H9 (cell line): ENCODE measurements at regions not wholly inside any gene's neighbourhood (a gene's known extent, or its start where the extent isn't known, plus 50 kb on each side); places are given as distances from the start of the nearest gene placed in this dataset.

Experiments
- DNase-seq: peaks from one replicate; pipeline ENCODE4 v3.0.0-alpha.2; 2017
- H2AFZ ChIP-seq: one replicate; pipeline ENCODE4 v1.6.1; 2013; ENCODE audit warnings: mild to moderate bottlenecking, low read length, control low read depth, moderate library complexity
- H2AK5ac ChIP-seq: 2 replicates; pipeline ENCODE4 v1.6.1; 2013; ENCODE audit warnings: low read length, control low read depth, mixed read lengths; ENCODE audit not compliant: insufficient read length
- H2BK120ac ChIP-seq: one replicate; pipeline ENCODE4 v1.6.1; 2013; ENCODE audit warnings: low read depth, mild to moderate bottlenecking, low read length, control low read depth, inconsistent platforms; ENCODE audit not compliant: poor library complexity, severe bottlenecking
- H2BK12ac ChIP-seq: 2 replicates; pipeline ENCODE4 v1.6.1; 2013; ENCODE audit warnings: low read length, control low read depth, mixed read lengths, low read depth; ENCODE audit not compliant: insufficient read length
- H2BK15ac ChIP-seq: 2 replicates; pipeline ENCODE4 v1.6.1; 2013; ENCODE audit warnings: low read depth, low read length, control low read depth
- H2BK20ac ChIP-seq: one replicate; pipeline ENCODE4 v1.6.1; 2013; ENCODE audit warnings: low read depth, mild to moderate bottlenecking, low read length, control low read depth, inconsistent platforms; ENCODE audit not compliant: poor library complexity, severe bottlenecking
- H2BK5ac ChIP-seq: 2 replicates; pipeline ENCODE4 v1.6.1; 2013; ENCODE audit warnings: low read length, control low read depth, mixed read lengths; ENCODE audit not compliant: insufficient read length
- H3K14ac ChIP-seq: 2 replicates; pipeline ENCODE4 v1.6.1; 2013; ENCODE audit warnings: low read length, control low read depth; ENCODE audit not compliant: insufficient read depth
- H3K18ac ChIP-seq: 2 replicates; pipeline ENCODE4 v1.6.1; 2013; ENCODE audit warnings: low read depth, mild to moderate bottlenecking, mixed read lengths, low read length, control low read depth; ENCODE audit not compliant: insufficient read length
- H3K23ac ChIP-seq: 2 replicates; pipeline ENCODE4 v1.6.1; 2013; ENCODE audit warnings: low read length, control low read depth, mixed read lengths, low read depth; ENCODE audit not compliant: insufficient read length
- H3K23me2 ChIP-seq: 2 replicates; pipeline ENCODE4 v1.6.1; 2013; ENCODE audit warnings: low read depth, mild to moderate bottlenecking, mixed read lengths, low read length, control low read depth; ENCODE audit not compliant: insufficient read length, poor library complexity, severe bottlenecking
- H3K27ac ChIP-seq: 2 replicates; pipeline ENCODE4 v1.5.1; 2013; ENCODE audit warnings: low read length, control low read depth, mixed read lengths, low read depth; ENCODE audit not compliant: insufficient read length
- H3K27me3 ChIP-seq: 2 replicates; pipeline ENCODE4 v1.6.1; 2013; ENCODE audit warnings: low read length, control low read depth, inconsistent platforms; ENCODE audit not compliant: insufficient read depth
- H3K4ac ChIP-seq: 2 replicates; pipeline ENCODE4 v1.6.1; 2013; ENCODE audit warnings: low read depth, mild to moderate bottlenecking, control low read depth, inconsistent platforms, low read length, moderate library complexity
- H3K4me1 ChIP-seq: 2 replicates; pipeline ENCODE4 v1.6.1; 2013; ENCODE audit warnings: low read length, control low read depth, inconsistent platforms; ENCODE audit not compliant: insufficient read depth
- H3K4me2 ChIP-seq: 2 replicates; pipeline ENCODE4 v1.6.1; 2013; ENCODE audit warnings: low read length, control low read depth, mixed read lengths; ENCODE audit not compliant: insufficient read length, insufficient read depth
- H3K56ac ChIP-seq: 2 replicates; pipeline ENCODE4 v1.6.1; 2013; ENCODE audit warnings: low read depth, mild to moderate bottlenecking, mixed read lengths, low read length, control low read depth; ENCODE audit not compliant: insufficient read length
- H3K79me1 ChIP-seq: 2 replicates; pipeline ENCODE4 v1.6.1; 2013; ENCODE audit warnings: low read depth, mild to moderate bottlenecking, moderate library complexity, low read length, control low read depth, inconsistent platforms; ENCODE audit not compliant: insufficient read depth, poor library complexity, severe bottlenecking
- H3K79me2 ChIP-seq: 2 replicates; pipeline ENCODE4 v1.6.1; 2013; ENCODE audit warnings: low read length, control low read depth, inconsistent platforms; ENCODE audit not compliant: insufficient read depth
- H3K9ac ChIP-seq: 2 replicates; pipeline ENCODE4 v1.6.1; 2013; ENCODE audit warnings: low read length, control low read depth, mixed read lengths; ENCODE audit not compliant: insufficient read length; ENCODE audit errors: extremely low read depth
- H3K9me3 ChIP-seq: one replicate; pipeline ENCODE4 v1.6.1; 2013; ENCODE audit warnings: low read depth, low read length, inconsistent platforms; ENCODE audit not compliant: control insufficient read depth
- H3T11ph ChIP-seq: one replicate; pipeline ENCODE4 v1.6.1; 2013; ENCODE audit warnings: mild to moderate bottlenecking, low read length, control low read depth, inconsistent platforms
- H4K20me1 ChIP-seq: one replicate; pipeline ENCODE4 v1.6.1; 2013; ENCODE audit not compliant: control insufficient read depth, insufficient read length, insufficient read depth
- H4K5ac ChIP-seq: 2 replicates; pipeline ENCODE4 v1.6.1; 2013; ENCODE audit warnings: low read depth, mild to moderate bottlenecking, mixed read lengths, low read length, control low read depth; ENCODE audit not compliant: insufficient read length
- H4K8ac ChIP-seq: replicated peaks from 2 replicates; pipeline ENCODE4 v1.6.1; 2013; ENCODE audit warnings: low read length, control low read depth, mixed read lengths, low read depth; ENCODE audit not compliant: insufficient read length
- H4K91ac ChIP-seq: 2 replicates; pipeline ENCODE4 v1.6.1; 2013; ENCODE audit warnings: low read depth, mild to moderate bottlenecking, moderate library complexity, mixed read lengths, low read length, control low read depth; ENCODE audit not compliant: insufficient read length
- H3K27ac Mint-ChIP-seq, 3 experiments: 2 replicates in 2 of 3; 3 replicates in 1 of 3; pipeline ENCODE4 v1.8.0; 2020 to 2021; ENCODE audit warnings: mixed read lengths in 3 of 3, mild to moderate bottlenecking in 1 of 3, moderate library complexity in 1 of 3
- H3K27me3 Mint-ChIP-seq: 2 replicates; pipeline ENCODE4 v1.8.0; 2021; ENCODE audit warnings: low read depth, mild to moderate bottlenecking, moderate library complexity, mixed read lengths
- H3K36me3 Mint-ChIP-seq, 3 experiments: 2 replicates in 2 of 3; 3 replicates in 1 of 3; pipeline ENCODE4 v1.8.0; 2020 to 2021; ENCODE audit warnings: low read depth in 3 of 3, mixed read lengths in 3 of 3; ENCODE audit not compliant: insufficient read depth in 1 of 3
- H3K4me1 Mint-ChIP-seq, 2 experiments: 2 replicates each; pipeline ENCODE4 v1.8.0; 2020; ENCODE audit warnings: mixed read lengths in 2 of 2
- H3K4me3 Mint-ChIP-seq, 2 experiments: 2 replicates in 1 of 2; 3 replicates in 1 of 2; pipeline ENCODE4 v1.8.0; 2020 to 2021; ENCODE audit warnings: mild to moderate bottlenecking in 2 of 2, mixed read lengths in 2 of 2, moderate library complexity in 1 of 2
- H3K9me3 Mint-ChIP-seq, 2 experiments: 2 replicates in 1 of 2; 3 replicates in 1 of 2; pipeline ENCODE4 v1.8.0; 2020; ENCODE audit warnings: mild to moderate bottlenecking in 2 of 2, mixed read lengths in 2 of 2, moderate library complexity in 1 of 2
- WGBS: extraction: QIAGEN DNeasy Blood & Tissue Kit; methylation state at CpG from one replicate; pipeline ENCODE4 v1.1.7; 2013; ENCODE audit warnings: missing lambda C conversion rate, low lambda C conversion rate, mixed read lengths; ENCODE audit not compliant: insufficient read length; ENCODE audit errors: extremely low coverage; 5-methylcytosine and 5-hydroxymethylcytosine counted together
- TF ChIP-seq, protein P1 (sequence below): fragments of 200-600 bp; sonication (generic); conservative IDR thresholded peaks from 3 replicates; pipeline ENCODE4 v1.8.0; 2021; ENCODE audit warnings: antibody characterized with exemption, mild to moderate bottlenecking

DNA sequence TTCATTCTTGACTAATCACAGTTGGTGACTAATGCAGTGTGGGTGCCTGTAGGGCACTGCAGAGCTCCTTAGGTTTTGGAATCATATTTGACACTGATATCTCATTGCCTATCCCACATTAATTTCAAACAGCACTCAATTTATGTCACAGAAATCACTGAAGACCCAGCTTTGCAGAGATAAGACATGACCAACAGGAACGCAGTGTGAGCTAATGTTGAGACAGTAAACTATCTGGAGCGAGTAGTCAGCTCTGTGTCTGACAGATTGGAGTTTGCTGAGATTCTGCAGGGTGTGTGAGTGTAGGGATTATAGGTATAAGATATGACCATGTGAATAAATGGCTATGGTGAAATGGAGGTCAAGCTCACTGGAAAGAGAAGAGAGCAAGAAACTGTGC lies 1586.1 kb upstream of the AGA start:
- H3K4me2 ChIP-seq, result no peak overlapping the region
- no peaks in the 10 kb centered on the region for H3K79me1 ChIP-seq
- H3K9me3 Mint-ChIP-seq, result peaks cover 6 to 7% of the 10 kb centered on the region in 2 experiments; a peak in 4 of 5 replicates
- no peaks in the 10 kb centered on the region for H3K4me1 ChIP-seq
- H2AFZ ChIP-seq, result no peak overlapping the region
- H3K4me3 Mint-ChIP-seq, result no peak overlapping the region
- no peak overlapping the region for H3K4ac ChIP-seq
- no peak overlapping the region for H2BK5ac ChIP-seq
- peaks cover 4 to 7% of the 10 kb centered on the region in 2 experiments for H3K4me1 Mint-ChIP-seq
- H3K36me3 Mint-ChIP-seq, result peaks cover 2 to 3% (median 2%) of the 10 kb centered on the region in 3 experiments; a peak in 1 of 7 replicates
- no peak overlapping the region for H3K18ac ChIP-seq
- H3K14ac ChIP-seq, result no peak overlapping the region
- H4K5ac ChIP-seq, result no peak overlapping the region
- no peaks in the 10 kb centered on the region for H3K79me2 ChIP-seq
- H3K9ac ChIP-seq, result no peak overlapping the region
- TF ChIP-seq, protein P1, sequence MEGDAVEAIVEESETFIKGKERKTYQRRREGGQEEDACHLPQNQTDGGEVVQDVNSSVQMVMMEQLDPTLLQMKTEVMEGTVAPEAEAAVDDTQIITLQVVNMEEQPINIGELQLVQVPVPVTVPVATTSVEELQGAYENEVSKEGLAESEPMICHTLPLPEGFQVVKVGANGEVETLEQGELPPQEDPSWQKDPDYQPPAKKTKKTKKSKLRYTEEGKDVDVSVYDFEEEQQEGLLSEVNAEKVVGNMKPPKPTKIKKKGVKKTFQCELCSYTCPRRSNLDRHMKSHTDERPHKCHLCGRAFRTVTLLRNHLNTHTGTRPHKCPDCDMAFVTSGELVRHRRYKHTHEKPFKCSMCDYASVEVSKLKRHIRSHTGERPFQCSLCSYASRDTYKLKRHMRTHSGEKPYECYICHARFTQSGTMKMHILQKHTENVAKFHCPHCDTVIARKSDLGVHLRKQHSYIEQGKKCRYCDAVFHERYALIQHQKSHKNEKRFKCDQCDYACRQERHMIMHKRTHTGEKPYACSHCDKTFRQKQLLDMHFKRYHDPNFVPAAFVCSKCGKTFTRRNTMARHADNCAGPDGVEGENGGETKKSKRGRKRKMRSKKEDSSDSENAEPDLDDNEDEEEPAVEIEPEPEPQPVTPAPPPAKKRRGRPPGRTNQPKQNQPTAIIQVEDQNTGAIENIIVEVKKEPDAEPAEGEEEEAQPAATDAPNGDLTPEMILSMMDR, result no peak
- H2BK120ac ChIP-seq, result no peak overlapping the region
- no peaks in the 10 kb centered on the region for H3K9me3 ChIP-seq
- no peak overlapping the region for H3T11ph ChIP-seq
- WGBS, result no CpG with 5 or more reads among the region's 2 CpGs
- no peak overlapping the region for H2AK5ac ChIP-seq
- no peak overlapping the region for H3K27ac Mint-ChIP-seq
- H2BK20ac ChIP-seq, result no peak overlapping the region
- no peaks in the 10 kb centered on the region for H4K20me1 ChIP-seq
- no peaks in the 10 kb centered on the region; the same call in 1 of the 2 replicates for H3K27me3 Mint-ChIP-seq
- no peak overlapping the region for H3K56ac ChIP-seq
- no peaks in the 10 kb centered on the region for H3K23me2 ChIP-seq
- no peak overlapping the region for H4K8ac ChIP-seq
- no peak overlapping the region for H2BK15ac ChIP-seq
- no peak for DNase-seq
- H3K23ac ChIP-seq, result no peak overlapping the region
- no peak overlapping the region for H4K91ac ChIP-seq
- H3K27me3 ChIP-seq, result no peaks in the 10 kb centered on the region
- H2BK12ac ChIP-seq, result no peak overlapping the region
- no peak overlapping the region for H3K27ac ChIP-seq
